ENCODE measurements at regions not wholly inside any gene's neighbourhood (a gene's known extent, or its start where the extent isn't known, plus 50 kb on each side); places are given as distances from the start of the nearest gene placed in this dataset.
"Not testable (repeated sequence)": the region's sequence is repeated elsewhere in the genome, so short reads cannot be mapped to it uniquely, and the experiment has no call there.

GRCh38 chr11:49893442-49893841 lies 58.7 kb upstream of the OR4C13 start:
- not testable (repeated sequence) for TF ChIP-seq CTCF (IDR thresholded peaks at IDR 0.05; ENCODE audit: insufficient read depth, low read length); REST (IDR thresholded peaks at IDR 0.05; ENCODE audit: insufficient replicate concordance, low read depth); POLR2AphosphoS5 (IDR thresholded peaks at IDR 0.05; ENCODE audit: low read depth); GABPA (IDR thresholded peaks at IDR 0.05; ENCODE audit: low read depth)

Data from HL-60 (cell line).